T-helper 17 cell (primary cell): ENCODE measurements at regions not wholly inside any gene's neighbourhood (a gene's known extent, or its start where the extent isn't known, plus 50 kb on each side); places are given as distances from the start of the nearest gene placed in this dataset.
"Not testable (repeated sequence)": the region's sequence is repeated elsewhere in the genome, so short reads cannot be mapped to it uniquely, and the experiment has no call there.

Experiments used
- ATAC-seq: fragments of 150-1000 bp; cut with Tn5 transposase; 2 replicates; pipeline ENCODE4 v1.10.0; 2021; ENCODE audit warnings: mild to moderate bottlenecking, moderate library complexity
- DNase-seq, 3 donors: peaks; one replicate each; pipeline versions ENCODE4 v3.0.0 to v3.0.0-alpha.2; 2020 to 2021
- H3K9me3 ChIP-seq: one replicate; pipeline ENCODE4 v1.7.0; 2013; ENCODE audit warnings: low read length, mild to moderate bottlenecking; ENCODE audit not compliant: control insufficient read depth, poor library complexity, severe bottlenecking
- H3K27ac Mint-ChIP-seq: one replicate; pipeline ENCODE4 v1.8.0; 2022; ENCODE audit warnings: mild to moderate bottlenecking, moderate library complexity, mixed read lengths
- H3K27me3 Mint-ChIP-seq: one replicate; pipeline ENCODE4 v1.8.0; 2022; ENCODE audit warnings: mixed read lengths
- H3K36me3 Mint-ChIP-seq: one replicate; pipeline ENCODE4 v1.8.0; 2022; ENCODE audit warnings: low read depth, mixed read lengths
- H3K4me1 Mint-ChIP-seq: one replicate; pipeline ENCODE4 v1.8.0; 2022; ENCODE audit warnings: mild to moderate bottlenecking, mixed read lengths
- H3K4me3 Mint-ChIP-seq: one replicate; pipeline ENCODE4 v1.8.0; 2022; ENCODE audit warnings: mild to moderate bottlenecking, moderate library complexity, mixed read lengths

GRCh38 chr4:18691431-18692200 is 670.1 kb upstream of the LCORL start:
- H3K9me3 ChIP-seq, result no peaks in the 10 kb centered on the region
- Mint-ChIP-seq H3K27me3 (peaks cover 29% of the 10 kb centered on the region), H3K4me1 (peaks cover 7% of the 10 kb centered on the region), H3K36me3 (no peaks in the 10 kb centered on the region), H3K4me3 (no peak overlapping the region), H3K27ac (no peak overlapping the region)
- DNase-seq (no peak), ATAC-seq (no peak)

DNA sequence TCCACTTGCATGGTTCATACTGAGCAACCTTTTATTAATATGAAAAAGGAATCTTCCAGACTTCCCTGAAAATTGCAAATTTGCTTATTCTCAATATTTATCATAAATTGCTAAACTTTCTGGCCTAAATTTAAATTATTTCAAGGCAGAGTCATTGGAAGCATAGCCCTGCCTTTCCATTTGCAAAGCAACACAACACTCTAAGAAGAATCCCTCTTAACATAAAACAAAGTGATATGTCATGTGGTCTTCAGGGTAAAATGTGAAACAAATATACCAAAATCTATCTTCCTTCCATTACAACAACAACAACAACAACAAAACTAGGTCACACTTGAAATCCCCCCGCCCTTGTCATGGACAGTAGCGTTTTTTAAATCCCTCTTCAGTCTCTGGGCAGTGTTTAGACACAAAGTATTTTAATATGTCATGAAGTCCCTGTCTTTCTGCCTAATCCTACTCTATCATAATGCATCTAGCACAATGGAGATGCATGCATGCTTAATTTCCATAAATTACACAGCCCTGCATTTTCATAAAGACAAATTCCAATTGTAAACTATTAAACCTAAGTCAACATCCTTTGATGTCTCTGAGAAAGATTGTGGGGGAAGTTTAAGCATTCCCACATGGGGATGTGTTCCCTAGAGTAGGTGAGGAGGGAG is 668.9 kb upstream of the LCORL start:
- peaks cover 7% of the 10 kb centered on the region for H3K4me1 Mint-ChIP-seq
- ATAC-seq (no peak), DNase-seq (no peak)
- no peaks in the 10 kb centered on the region for H3K9me3 ChIP-seq
- H3K4me3 Mint-ChIP-seq, result no peak overlapping the region
- peaks cover 29% of the 10 kb centered on the region for H3K27me3 Mint-ChIP-seq
- H3K36me3 Mint-ChIP-seq, result no peaks in the 10 kb centered on the region
- H3K27ac Mint-ChIP-seq, result no peak overlapping the region

GRCh38 chr4:18689308-18690115 is 668.0 kb upstream of the LCORL start:
- peak in 1 of 3 donors; percentile 5 for DNase-seq
- peak; percentile 40 for ATAC-seq
- Mint-ChIP-seq H3K27me3 (peaks cover 26% of the 10 kb centered on the region), H3K27ac (no peak overlapping the region), H3K4me1 (peaks cover 7% of the 10 kb centered on the region), H3K36me3 (no peaks in the 10 kb centered on the region), H3K4me3 (no peak overlapping the region)
- no peaks in the 10 kb centered on the region for H3K9me3 ChIP-seq

GRCh38 chr4:18688351-18688750 is 666.8 kb upstream of the LCORL start:
- H3K9me3 ChIP-seq, DNase-seq: not testable (repeated sequence)
- peaks cover 35% of the 10 kb centered on the region for H3K27me3 Mint-ChIP-seq

DNA sequence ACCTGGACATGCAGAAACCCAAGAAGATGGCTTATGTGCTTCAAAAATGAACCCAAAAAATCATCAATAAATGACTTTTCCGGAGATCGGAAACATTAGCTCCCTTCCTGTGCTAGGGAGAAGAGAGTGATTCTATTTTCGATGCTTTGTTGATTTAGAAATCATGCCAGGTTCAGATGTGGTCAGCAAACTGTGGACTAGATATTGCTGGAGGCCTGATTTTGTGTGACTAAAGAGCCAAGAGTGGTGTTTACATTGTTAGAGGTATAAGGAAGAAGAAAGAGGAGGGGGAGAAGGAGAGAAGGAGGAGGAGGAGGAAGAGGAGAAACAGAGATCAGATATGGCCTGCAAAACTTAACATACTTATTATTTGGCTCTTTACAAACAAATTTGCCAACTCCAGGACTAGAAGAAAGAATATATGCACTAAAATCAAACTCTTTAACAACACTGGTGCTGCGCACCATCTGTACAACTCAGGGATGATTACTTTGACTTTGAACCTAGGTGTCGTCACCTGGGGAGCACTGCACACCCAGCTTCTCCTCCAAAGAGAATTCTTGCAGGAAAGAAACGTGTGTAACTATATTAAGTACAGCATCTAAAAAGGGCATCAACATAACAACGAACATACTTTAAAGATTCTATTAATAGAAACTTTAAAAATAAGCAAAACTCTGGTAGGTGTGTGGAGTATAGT is 664.9 kb upstream of the LCORL start:
- Mint-ChIP-seq H3K4me3 (no peak overlapping the region), H3K27me3 (peaks cover 29% of the 10 kb centered on the region), H3K27ac (no peak overlapping the region), H3K4me1 (peaks cover 4% of the 10 kb centered on the region), H3K36me3 (no peaks in the 10 kb centered on the region)
- no peak for DNase-seq
- ATAC-seq, result no peak
- H3K9me3 ChIP-seq, result no peaks in the 10 kb centered on the region

More at GRCh38 chr4:18688351-18688750, 666.8 kb upstream of the LCORL start:
- not testable (repeated sequence) for H3K36me3 Mint-ChIP-seq, H3K27ac Mint-ChIP-seq, ATAC-seq, H3K4me1 Mint-ChIP-seq, H3K4me3 Mint-ChIP-seq

DNA sequence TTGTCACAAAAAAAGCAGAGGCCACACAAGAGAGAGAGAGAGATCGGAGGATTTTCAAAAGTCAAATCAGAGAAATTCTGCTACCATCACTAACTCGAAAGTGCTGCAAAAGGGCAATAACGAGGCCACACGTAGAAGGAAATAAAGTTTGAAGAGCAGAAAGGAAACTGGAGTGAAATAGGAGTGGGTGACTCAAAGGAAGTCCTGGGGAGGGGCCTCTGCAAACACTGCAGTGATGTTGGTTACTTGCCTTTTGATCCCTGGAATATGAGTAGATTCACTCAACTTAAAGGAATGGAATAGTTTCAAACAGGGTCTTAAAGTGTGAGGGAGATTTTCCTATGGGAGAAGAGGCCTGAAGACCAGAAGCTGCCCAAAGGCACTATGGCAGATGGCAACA is 663.4 kb upstream of the LCORL start:
- DNase-seq, result no peak
- Mint-ChIP-seq H3K27ac (no peak overlapping the region), H3K36me3 (no peaks in the 10 kb centered on the region), H3K4me3 (no peak overlapping the region), H3K4me1 (no peaks in the 10 kb centered on the region), H3K27me3 (peaks cover 20% of the 10 kb centered on the region)
- ATAC-seq, result no peak
- H3K9me3 ChIP-seq, result no peaks in the 10 kb centered on the region

GRCh38 chr4:18676526-18676915 is 655.0 kb upstream of the LCORL start:
- H3K9me3 ChIP-seq, result no peaks in the 10 kb centered on the region
- Mint-ChIP-seq H3K27ac (no peak overlapping the region), H3K4me1 (no peaks in the 10 kb centered on the region), H3K4me3 (no peak overlapping the region), H3K36me3 (no peaks in the 10 kb centered on the region), H3K27me3 (peaks cover 6% of the 10 kb centered on the region)
- DNase-seq (no peak), ATAC-seq (no peak)

DNA sequence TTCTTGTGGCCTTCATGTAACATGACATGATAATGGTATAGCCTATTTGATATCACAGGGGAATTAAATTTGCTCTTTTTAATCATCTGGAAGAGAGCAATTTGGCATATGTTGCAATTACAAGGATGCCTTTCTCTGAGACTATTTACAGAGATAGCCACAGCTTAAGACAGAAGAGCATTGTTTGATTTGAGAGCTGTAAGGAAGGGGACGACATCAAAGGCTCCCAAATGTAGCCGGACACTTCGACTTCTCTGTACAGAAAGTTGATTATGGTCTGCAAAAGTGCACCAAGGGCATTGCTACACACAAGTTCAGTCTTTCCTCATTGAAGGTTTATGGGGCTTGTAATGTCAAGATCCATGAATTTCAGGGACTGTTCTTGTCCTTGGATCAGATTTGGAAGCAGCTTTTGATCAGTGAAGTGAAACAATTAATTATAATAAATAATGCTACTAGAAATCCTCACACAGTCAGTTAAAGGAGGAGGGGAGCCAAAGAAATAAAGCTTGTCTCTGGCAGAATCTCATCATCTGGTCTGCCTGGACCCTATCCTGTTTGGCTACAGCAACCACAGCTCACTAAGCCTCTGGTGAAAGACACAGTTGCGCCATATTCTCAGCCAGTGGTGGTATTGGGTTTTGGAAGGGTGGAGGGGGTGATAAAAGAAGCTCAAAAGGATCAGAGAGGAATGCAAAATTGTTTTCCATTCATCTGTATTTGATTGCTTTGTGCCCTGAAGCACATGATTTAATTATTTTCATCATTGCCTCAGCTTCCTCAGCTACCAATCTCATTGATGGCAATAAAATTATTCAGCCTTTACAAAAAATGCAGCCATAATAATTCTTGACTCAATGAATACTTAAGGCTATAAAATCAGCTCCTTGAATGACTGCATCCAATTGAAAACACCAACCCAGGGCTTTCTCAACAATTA is 654.3 kb upstream of the LCORL start:
- DNase-seq (no peak), ATAC-seq (no peak)
- peaks cover 6% of the 10 kb centered on the region for H3K27me3 Mint-ChIP-seq
- H3K27ac Mint-ChIP-seq, result no peak overlapping the region
- H3K36me3 Mint-ChIP-seq, result no peaks in the 10 kb centered on the region
- no peaks in the 10 kb centered on the region for H3K4me1 Mint-ChIP-seq
- H3K9me3 ChIP-seq, result no peaks in the 10 kb centered on the region
- no peak overlapping the region for H3K4me3 Mint-ChIP-seq

DNA sequence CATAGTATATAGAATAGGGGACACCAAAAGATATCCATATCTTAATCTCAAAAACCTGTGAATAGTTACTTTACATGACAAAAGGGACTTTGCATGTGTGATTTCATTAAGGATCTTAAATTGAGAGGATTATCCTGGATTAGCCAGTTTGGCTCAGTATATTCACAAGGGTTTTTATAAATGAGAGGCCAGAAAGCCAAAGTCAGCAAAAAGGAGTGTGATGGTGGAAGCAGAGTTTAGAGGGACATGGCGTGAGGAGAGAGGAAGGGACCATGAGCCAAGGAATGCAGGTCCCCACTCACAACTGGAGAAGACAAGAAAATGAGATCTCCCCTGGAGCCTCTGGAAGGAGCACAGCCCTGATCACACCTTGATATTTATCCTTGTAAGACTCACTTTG is 648.5 kb upstream of the LCORL start:
- Mint-ChIP-seq H3K4me3 (no peak overlapping the region), H3K4me1 (no peaks in the 10 kb centered on the region), H3K27ac (no peak overlapping the region), H3K36me3 (no peaks in the 10 kb centered on the region), H3K27me3 (no peaks in the 10 kb centered on the region)
- ATAC-seq (no peak), DNase-seq (no peak)
- H3K9me3 ChIP-seq, result no peaks in the 10 kb centered on the region

DNA sequence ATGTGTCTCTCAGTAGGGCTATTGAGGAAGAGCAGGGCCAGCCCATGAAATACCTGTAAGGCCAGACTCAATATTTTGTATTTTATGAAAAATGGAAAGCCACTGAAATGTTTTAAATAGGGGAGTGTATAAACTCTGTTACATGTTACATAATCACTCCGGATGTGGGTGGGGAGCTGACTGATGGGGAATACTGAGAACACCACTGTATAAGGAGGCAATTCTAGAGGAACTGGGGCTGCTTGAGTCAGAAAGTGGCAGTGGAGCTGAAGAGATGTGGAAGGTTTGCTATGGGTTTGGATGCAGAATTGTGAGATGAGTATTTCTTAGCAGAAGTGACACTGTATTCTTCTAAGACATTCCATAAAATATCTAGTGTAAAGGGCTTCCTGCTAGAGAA is 647.8 kb upstream of the LCORL start:
- DNase-seq (no peak), ATAC-seq (no peak)
- Mint-ChIP-seq H3K27ac (no peak overlapping the region), H3K27me3 (no peaks in the 10 kb centered on the region), H3K36me3 (no peaks in the 10 kb centered on the region), H3K4me1 (no peaks in the 10 kb centered on the region), H3K4me3 (no peak overlapping the region)
- no peaks in the 10 kb centered on the region for H3K9me3 ChIP-seq

DNA sequence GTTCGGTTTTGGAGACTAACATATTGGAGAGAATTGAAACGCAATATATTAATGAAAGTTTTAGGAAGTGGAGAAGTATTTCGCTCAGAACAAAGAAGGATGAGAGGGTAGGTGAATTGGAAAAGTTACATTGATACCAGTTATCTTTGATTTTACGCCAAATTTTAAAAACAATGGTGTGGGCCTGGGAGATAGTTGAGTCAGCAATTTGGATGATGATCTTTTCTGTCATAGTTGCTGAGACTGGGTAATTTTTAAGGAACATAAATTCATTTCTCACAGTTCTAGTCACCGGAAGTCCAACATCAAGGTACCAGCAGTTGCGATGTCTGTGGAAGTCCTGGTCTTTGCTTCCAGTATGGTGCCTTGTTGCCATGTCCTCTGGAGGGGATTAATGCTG is 644.8 kb upstream of the LCORL start:
- Mint-ChIP-seq H3K4me1 (no peaks in the 10 kb centered on the region), H3K27ac (no peak overlapping the region), H3K36me3 (no peaks in the 10 kb centered on the region), H3K4me3 (no peak overlapping the region), H3K27me3 (no peaks in the 10 kb centered on the region)
- H3K9me3 ChIP-seq, result no peaks in the 10 kb centered on the region
- ATAC-seq (no peak), DNase-seq (no peak)

- no peak overlapping the region for H3K4me3 Mint-ChIP-seq
- H3K4me1 Mint-ChIP-seq, result no peaks in the 10 kb centered on the region
- ATAC-seq (no peak), DNase-seq (no peak)
- no peaks in the 10 kb centered on the region for H3K9me3 ChIP-seq
- no peaks in the 10 kb centered on the region for H3K36me3 Mint-ChIP-seq
- no peaks in the 10 kb centered on the region for H3K27me3 Mint-ChIP-seq
- H3K27ac Mint-ChIP-seq, result no peak overlapping the region
Measured at GRCh38 chr4:18664171-18664570, 642.6 kb upstream of the LCORL start.
